Heart left ventricle (tissue), 16 donors: ENCODE measurements at regions not wholly inside any gene's neighbourhood (a gene's known extent, or its start where the extent isn't known, plus 50 kb on each side); places are given as distances from the start of the nearest gene placed in this dataset.
A peak's percentile ranks its signal among the peaks of the same experiment; 100 is the strongest.

Experiments
- ATAC-seq, 4 donors: fragments of 200-7000 bp; cut with Tn5 transposase; one replicate each; pipeline ENCODE4 v1.9.1; 2020 to 2022; ENCODE audit warnings: moderate library complexity in 4 of 4, mild to moderate bottlenecking in 3 of 4, moderate number of reproducible peaks in 1 of 4
- DNase-seq, 5 donors: peaks; one replicate each; pipeline ENCODE4 v3.0.0-alpha.2; 2020
- H3K27ac ChIP-seq, 12 donors: fragments of 200-600 bp; sonication (generic) in 4 of 12; one replicate each; pipeline versions ENCODE4 v1.5.0 to v1.8.0; 2016 to 2022; ENCODE audit warnings: mild to moderate bottlenecking in 2 of 12
- H3K27me3 ChIP-seq, 9 donors: fragments of 200-600 bp; sonication (generic) in 2 of 9; one replicate each; pipeline versions ENCODE4 v1.5.1 to v1.8.0; 2016 to 2022; ENCODE audit warnings: mild to moderate bottlenecking in 3 of 9
- H3K36me3 ChIP-seq, 9 donors: fragments of 200-600 bp; sonication (generic) in 2 of 9; one replicate each; pipeline versions ENCODE4 v1.5.0 to v1.8.0; 2018 to 2022; ENCODE audit warnings: mild to moderate bottlenecking in 2 of 9
- H3K4me1 ChIP-seq, 12 donors: fragments of 200-600 bp; sonication (generic) in 4 of 12; one replicate each; pipeline versions ENCODE4 v1.5.0 to v1.8.0; 2016 to 2022; ENCODE audit warnings: mild to moderate bottlenecking in 3 of 12
- H3K4me3 ChIP-seq, 12 donors: fragments of 200-600 bp; sonication (generic) in 4 of 12; one replicate each; pipeline versions ENCODE4 v1.5.0 to v1.8.0; 2017 to 2022; ENCODE audit warnings: mild to moderate bottlenecking in 9 of 12, moderate library complexity in 4 of 12
- H3K9me3 ChIP-seq, 12 donors: fragments of 200-600 bp; sonication (generic) in 4 of 12; one replicate each; pipeline versions ENCODE4 v1.5.0 to v1.8.0; 2016 to 2022; ENCODE audit warnings: mild to moderate bottlenecking in 1 of 12
- POLR2A ChIP-seq, 2 donors: fragments of 450-650 bp; IDR thresholded peaks; one replicate each; pipeline ENCODE4 v1.6.1; 2017; ENCODE audit warnings: antibody characterized with exemption in 2 of 2, mild to moderate bottlenecking in 2 of 2, moderate library complexity in 2 of 2
- WGBS, 4 donors: extraction: QIAGEN DNeasy Blood & Tissue Kit in 2 of 4; methylation state at CpG; one replicate each; pipeline versions ENCODE4 v1.1.5 to v1.1.7; 2013 to 2018; 5-methylcytosine and 5-hydroxymethylcytosine counted together
- intact Hi-C, 10 donors: fragments of 100-400 bp; cut with DNase I; formaldehyde crosslinking; loops; one replicate each; pipeline versions ENCODE4 v1.11.1 to v1.14.2; 2022
- TF ChIP-seq, protein P1 (sequence below), 12 donors: fragments of 200-600 bp; sonication (generic) in 4 of 12; IDR thresholded peaks; one replicate each; pipeline versions ENCODE4 v1.5.0 to v1.8.0; 2018 to 2022; ENCODE audit warnings: antibody characterized with exemption in 12 of 12, mild to moderate bottlenecking in 5 of 12
- donor health status: ischemic (EF 13 %, LVEDD 7.1; RV severe dilation, severe dysfunction).
- donor health status: healthy with polysubstance abuse.
- donor health status: DM: no; HTN: yes; CAD: no.
- donor health status: DM: no; HTN: no; CAD: no.
- donor health status: ischemic (EF 25% LVEDD 6.9; RV normal size, moderate dysfunction).
- donor health status: ischemic (EF 25% LVEDD 5.7; RV mildly dilated, moderate dysfunction).
- donor health status: healthy.
- donor health status: DM: yes; HTN: yes; CAD: no.
- donor health status: ischemic (EF 35%, LVEDD 5.7; RV mildly dilated, moderate dysfunction).
- donor health status: nonischemic (EF 11% LVEDD 7.7; RV severe dilation, severe dysfunction).
- donor health status: DM: yes; HTN: yes; CAD: no.
- donor health status: PGD.
- donor health status: ischemic (EF 29% LVEDD 5.4; RV normal size, mild dysfunction).
- donor health status: nonischemic (EF 23%, LVEDD 6.1; RV moderate dilation, normal function).

DNA sequence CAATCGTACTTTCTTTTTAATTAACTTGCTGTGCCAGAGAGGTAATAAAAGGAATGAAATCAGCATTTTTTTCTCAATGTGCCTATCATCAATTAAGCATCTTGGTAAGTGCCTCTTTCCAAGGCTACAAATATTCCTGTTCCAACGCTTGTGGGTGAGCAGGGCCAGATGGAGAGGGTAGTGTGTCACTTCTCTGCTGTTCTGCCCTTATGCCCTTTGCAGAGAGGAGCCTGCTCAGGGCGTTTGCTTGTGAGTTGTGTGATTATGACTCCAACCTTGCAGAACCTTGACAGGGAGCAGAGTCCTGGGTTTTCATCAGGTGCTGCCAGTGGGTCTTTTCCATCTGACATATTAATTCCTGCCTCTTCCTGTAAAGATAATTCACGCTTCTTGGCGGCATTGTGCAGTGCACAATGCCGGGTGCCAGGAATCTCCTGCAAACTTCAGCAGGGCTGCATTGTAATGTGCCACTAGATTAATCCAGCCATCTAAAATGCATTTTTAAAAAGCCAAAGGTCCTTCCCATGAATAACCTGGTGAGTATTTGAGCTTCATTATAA is 234.4 kb downstream of the ARHGAP12 start:
- Histone ChIP-seq H3K4me1 (peaks cover 2 to 48% (median 25%) of the 10 kb centered on the region in 12 donors), H3K36me3 (no peaks in the 10 kb centered on the region), H3K9me3 (peaks cover 0 to 15% (median 7%) of the 10 kb centered on the region in 12 donors), H3K4me3 (no peak overlapping the region), H3K27ac (no peak overlapping the region), H3K27me3 (no peaks in the 10 kb centered on the region)
- TF ChIP-seq POLR2A (IDR thresholded peaks at IDR 0.05), result no peak
- TF ChIP-seq, protein P1, sequence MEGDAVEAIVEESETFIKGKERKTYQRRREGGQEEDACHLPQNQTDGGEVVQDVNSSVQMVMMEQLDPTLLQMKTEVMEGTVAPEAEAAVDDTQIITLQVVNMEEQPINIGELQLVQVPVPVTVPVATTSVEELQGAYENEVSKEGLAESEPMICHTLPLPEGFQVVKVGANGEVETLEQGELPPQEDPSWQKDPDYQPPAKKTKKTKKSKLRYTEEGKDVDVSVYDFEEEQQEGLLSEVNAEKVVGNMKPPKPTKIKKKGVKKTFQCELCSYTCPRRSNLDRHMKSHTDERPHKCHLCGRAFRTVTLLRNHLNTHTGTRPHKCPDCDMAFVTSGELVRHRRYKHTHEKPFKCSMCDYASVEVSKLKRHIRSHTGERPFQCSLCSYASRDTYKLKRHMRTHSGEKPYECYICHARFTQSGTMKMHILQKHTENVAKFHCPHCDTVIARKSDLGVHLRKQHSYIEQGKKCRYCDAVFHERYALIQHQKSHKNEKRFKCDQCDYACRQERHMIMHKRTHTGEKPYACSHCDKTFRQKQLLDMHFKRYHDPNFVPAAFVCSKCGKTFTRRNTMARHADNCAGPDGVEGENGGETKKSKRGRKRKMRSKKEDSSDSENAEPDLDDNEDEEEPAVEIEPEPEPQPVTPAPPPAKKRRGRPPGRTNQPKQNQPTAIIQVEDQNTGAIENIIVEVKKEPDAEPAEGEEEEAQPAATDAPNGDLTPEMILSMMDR (IDR thresholded peaks at IDR 0.05), result no peak
- DNase-seq, result no peak
- 68 to 84% (median 73%) methylated on average over 6 of the region's 6 CpGs for WGBS, 4 donors
- intact Hi-C loops, result loop anchor here in 2 of 10 donors (5.0 to 10.0 kb wide), 3 partner anchors 72 to 369 kb away; no protein-coding TSS in a partner anchor
- no peak for ATAC-seq

DNA sequence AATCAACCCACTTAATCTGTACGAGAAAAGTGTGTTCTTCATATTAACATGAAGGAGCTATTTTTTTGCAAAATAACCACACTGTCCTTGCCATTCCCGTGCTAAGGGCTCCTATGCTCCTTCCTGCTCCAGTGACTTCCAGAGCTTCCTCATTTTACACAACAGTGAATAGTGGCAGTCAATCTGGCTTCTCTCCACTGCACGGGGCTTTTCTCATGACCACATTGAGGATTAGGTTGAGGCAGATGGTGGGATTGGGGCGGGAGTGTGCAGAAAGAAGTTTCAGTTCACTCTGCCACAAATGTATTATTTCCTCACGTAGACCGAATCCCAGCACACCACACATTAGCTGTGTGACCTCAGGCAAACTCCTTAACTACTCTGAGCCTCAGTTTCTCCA is 235.1 kb downstream of the ARHGAP12 start:
- H3K4me3 ChIP-seq, result no peak overlapping the region
- peaks cover 0 to 21% (median 13%) of the 10 kb centered on the region in 12 donors for H3K9me3 ChIP-seq
- peak in 1 of 5 donors; percentile 50 for DNase-seq
- WGBS, 4 donors, result 81 to 84% (median 83%) methylated on average over 6 of the region's 6 CpGs
- no peak overlapping the region for H3K27ac ChIP-seq
- peaks cover 0 to 41% (median 18%) of the 10 kb centered on the region in 12 donors for H3K4me1 ChIP-seq
- no peak for ATAC-seq
- no peaks in the 10 kb centered on the region for H3K36me3 ChIP-seq
- H3K27me3 ChIP-seq, result no peaks in the 10 kb centered on the region
- TF ChIP-seq, protein P1 (IDR thresholded peaks at IDR 0.05), result no peak
- TF ChIP-seq POLR2A (IDR thresholded peaks at IDR 0.05), result no peak
- intact Hi-C loops, result loop anchor here in 2 of 10 donors (5.0 to 10.0 kb wide), 3 partner anchors 71 to 369 kb away; no protein-coding TSS in a partner anchor

DNA sequence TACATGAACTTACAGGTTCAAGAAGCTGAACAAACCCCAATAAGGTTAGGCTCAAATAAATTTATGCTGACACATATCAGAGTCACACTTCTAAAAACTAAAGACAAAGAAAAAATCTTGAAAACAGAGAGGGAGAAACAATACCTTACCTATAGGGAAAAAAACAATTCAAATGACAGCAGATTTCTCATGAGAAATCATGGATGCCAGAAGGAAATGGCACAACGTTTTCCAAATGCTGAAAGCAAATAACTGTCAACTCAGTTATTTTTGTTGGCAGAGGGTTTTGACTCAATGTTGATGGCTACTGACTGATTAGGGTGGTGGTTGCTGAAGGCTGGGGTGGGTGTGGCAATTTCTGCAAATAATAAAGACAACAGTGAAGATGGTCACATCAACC is 239.4 kb downstream of the ARHGAP12 start:
- H3K9me3 ChIP-seq, result peaks cover 0 to 38% (median 16%) of the 10 kb centered on the region in 12 donors
- DNase-seq (no peak), ATAC-seq (no peak)
- no peaks in the 10 kb centered on the region for H3K36me3 ChIP-seq
- intact Hi-C loops, result loop anchor here in 2 of 10 donors (10.0 kb wide), 2 partner anchors 64 to 344 kb away; no protein-coding TSS in a partner anchor
- WGBS, 4 donors, result 36 to 49% (median 41%) methylated on average over 1 of the region's 1 CpG
- no peak overlapping the region for H3K4me3 ChIP-seq
- peaks cover 0 to 9% (median 0%) of the 10 kb centered on the region in 12 donors for H3K4me1 ChIP-seq
- no peak for TF ChIP-seq POLR2A (IDR thresholded peaks at IDR 0.05)
- TF ChIP-seq, protein P1 (IDR thresholded peaks at IDR 0.05), result no peak
- no peak overlapping the region for H3K27ac ChIP-seq
- no peaks in the 10 kb centered on the region for H3K27me3 ChIP-seq

DNA sequence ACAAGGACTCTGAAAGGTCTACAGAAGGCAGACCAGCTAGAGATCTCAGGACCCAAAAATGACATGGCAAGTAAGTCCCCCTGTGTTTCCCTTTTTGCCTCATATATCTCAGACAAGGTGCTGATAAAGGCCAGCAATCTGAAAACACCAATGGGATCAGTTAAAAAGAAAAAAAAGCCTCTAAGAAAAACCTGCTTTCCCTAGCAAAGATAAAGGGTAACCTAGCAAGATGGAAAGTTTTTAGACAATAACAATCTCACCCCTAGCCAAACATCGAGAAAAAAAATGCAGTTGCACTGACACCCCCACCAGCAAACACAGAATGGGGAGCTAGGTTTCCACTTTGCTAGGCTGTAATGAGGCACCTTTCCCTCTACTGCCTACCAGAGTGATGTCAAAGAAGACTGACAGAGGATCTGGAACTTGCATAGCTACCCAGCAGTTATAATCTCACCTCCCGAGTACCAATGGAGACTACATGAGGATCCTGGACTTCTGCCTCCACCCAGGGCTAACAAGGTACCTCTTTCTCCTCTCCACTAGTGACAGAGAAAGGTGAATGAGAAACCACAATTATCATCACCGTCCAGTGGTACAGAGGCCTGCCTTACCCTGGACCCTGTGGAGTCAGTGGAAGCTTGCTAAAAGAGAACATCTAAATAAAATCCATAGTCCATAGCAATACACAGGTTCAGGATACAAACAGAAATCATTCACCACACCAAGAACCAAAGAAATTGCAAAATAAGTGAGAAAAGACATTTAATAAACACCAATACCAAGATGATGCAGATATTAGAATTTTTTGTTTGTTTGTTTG is 240.8 kb downstream of the ARHGAP12 start:
- Histone ChIP-seq H3K27me3 (no peaks in the 10 kb centered on the region), H3K27ac (no peak overlapping the region), H3K4me3 (no peak overlapping the region), H3K9me3 (peaks cover 0 to 51% (median 30%) of the 10 kb centered on the region in 12 donors), H3K36me3 (no peaks in the 10 kb centered on the region), H3K4me1 (no peaks in the 10 kb centered on the region)
- no peak for ATAC-seq
- 80 to 91% (median 90%) methylated on average over 3 of the region's 3 CpGs for WGBS, 4 donors
- TF ChIP-seq, protein P1 (IDR thresholded peaks at IDR 0.05), result no peak
- no peak for TF ChIP-seq POLR2A (IDR thresholded peaks at IDR 0.05)
- DNase-seq, result no peak
- intact Hi-C loops, result loop anchor here in 2 of 10 donors (10.0 kb wide), 2 partner anchors 63 to 343 kb away; no protein-coding TSS in a partner anchor
